SH-SY5Y (cell line): ENCODE measurements at regions not wholly inside any gene's neighbourhood (a gene's known extent, or its start where the extent isn't known, plus 50 kb on each side); places are given as distances from the start of the nearest gene placed in this dataset.

ENCODE experiments used
- GATA2 ChIP-seq: IDR thresholded peaks from 2 replicates; pipeline ENCODE4 v1.6.1; 2011; ENCODE audit warnings: mild to moderate bottlenecking, low read depth, low read length
- GATA3 ChIP-seq: IDR thresholded peaks from 2 replicates; pipeline ENCODE4 v1.6.1; 2011; ENCODE audit warnings: low read depth, mild to moderate bottlenecking, low read length, moderate library complexity

- TF ChIP-seq GATA2 (no peak), GATA3 (no peak)
Observed at GRCh38 chr17:51486091-51486490, 225.7 kb downstream of the UTP18 start.

DNA sequence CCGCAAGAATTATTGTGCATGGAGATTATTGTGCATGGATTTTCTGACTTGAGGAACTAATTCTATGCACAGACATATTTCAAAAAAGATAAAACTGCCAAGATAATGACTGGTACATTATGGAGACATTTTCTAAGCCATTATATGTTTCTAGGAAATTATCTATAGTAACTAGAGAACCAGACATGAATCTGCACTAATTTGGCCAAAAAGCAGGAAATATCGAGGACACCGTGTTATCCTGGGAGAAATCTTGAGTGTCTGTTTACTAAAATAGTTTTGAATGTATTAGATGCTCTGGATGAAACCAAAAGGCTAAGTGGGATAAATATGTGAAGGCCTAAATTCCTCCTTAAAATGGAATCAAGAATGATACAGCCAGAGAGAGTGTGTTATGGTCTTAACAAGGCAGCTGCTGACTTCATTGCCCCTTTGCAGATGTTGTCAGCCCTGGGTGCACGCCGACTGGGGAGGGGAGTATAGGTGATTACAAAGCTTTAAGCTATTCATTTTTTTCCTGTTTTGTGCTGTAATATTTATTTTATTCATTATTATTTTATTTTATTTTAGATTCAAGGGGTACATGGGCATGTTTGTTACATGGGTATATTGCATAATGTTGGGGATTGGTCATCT, 226.7 kb downstream of the UTP18 start:
- TF ChIP-seq GATA3 (peak; percentile 82), GATA2 (peak; percentile 58; the same call in 1 of the 2 replicates)

DNA sequence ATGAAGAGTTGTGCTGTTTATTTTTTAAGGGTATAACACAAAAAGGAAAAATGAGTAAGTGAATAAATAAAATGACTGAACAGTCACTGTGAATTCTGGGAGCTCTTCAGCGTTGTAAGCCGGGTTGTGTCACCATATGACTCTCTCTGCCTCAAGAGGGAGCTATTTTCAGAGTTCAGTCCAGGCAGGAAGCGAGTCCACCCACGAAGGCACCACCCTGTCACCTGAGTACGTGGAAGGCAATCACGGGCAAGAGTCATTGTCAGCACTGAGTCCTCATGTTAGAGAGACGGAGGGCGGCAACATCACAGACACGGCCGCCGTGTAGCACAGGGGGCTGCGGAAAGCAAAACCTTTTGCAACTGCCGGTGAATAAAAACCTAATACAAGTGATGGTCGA, 227.6 kb downstream of the UTP18 start:
- TF ChIP-seq GATA3 (no peak), GATA2 (no peak)

GRCh38 chr17:51491416-51491815, 231.1 kb downstream of the UTP18 start:
- TF ChIP-seq GATA2 = no peak
- no peak for TF ChIP-seq GATA3

GRCh38 chr17:51493206-51493605, 232.9 kb downstream of the UTP18 start:
- TF ChIP-seq GATA2 = no peak
- no peak for TF ChIP-seq GATA3

- TF ChIP-seq GATA3 (no peak), GATA2 (no peak)
Observed at GRCh38 chr17:51496378-51496777, 236.0 kb downstream of the UTP18 start.

DNA sequence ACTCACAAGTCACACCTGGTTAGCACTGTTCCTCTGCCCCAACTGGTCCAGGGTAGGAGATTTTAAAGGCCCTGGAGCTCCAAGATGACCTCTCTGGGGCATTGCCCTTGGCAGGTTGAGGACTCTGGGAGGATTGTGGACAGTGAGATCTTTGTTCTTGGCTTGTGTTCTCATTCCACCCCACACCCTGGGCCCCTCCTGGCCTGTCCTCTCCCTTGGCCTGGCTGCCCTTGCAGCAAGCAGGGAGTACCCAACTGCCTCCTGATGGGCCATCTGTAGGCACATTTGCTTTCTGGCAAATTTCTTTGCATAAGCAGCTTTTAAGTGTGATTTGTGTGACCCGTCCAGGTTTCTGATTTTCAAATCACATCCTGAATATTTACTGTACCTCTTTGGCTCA, 239.6 kb downstream of the UTP18 start:
- TF ChIP-seq GATA3 = no peak
- TF ChIP-seq GATA2 = no peak

GRCh38 chr17:51500454-51500853, 240.1 kb downstream of the UTP18 start:
- no peak for TF ChIP-seq GATA3
- no peak for TF ChIP-seq GATA2

- no peak for TF ChIP-seq GATA2
- TF ChIP-seq GATA3 = no peak
Observed at GRCh38 chr17:51505450-51505849, 245.1 kb downstream of the UTP18 start.

- TF ChIP-seq GATA2 = no peak
- TF ChIP-seq GATA3 = no peak
Observed at GRCh38 chr17:51507444-51507843, 247.1 kb downstream of the UTP18 start.

GRCh38 chr17:51508048-51508447, 247.7 kb downstream of the UTP18 start:
- TF ChIP-seq GATA2 (no peak), GATA3 (no peak)

DNA sequence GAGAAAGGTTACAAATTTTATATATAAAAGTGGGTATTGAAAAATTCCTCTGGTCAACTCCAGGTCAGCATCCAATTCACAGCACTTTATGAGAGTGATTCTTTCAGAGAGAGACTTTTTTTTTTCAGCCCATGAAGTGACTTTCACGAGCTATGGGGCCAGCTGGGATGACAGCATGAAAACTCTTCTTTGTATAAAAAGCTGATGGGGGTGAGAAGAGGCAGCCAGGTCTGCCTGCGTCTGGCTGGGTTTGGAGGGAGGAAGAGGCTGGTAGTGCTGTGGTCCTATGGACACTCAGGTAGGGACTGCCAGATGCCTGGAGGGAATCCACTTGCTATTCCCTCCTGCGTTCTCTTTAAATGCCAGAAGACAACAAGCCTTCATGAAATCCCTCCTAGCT, 250.6 kb downstream of the UTP18 start:
- TF ChIP-seq GATA2 (no peak), GATA3 (no peak)

DNA sequence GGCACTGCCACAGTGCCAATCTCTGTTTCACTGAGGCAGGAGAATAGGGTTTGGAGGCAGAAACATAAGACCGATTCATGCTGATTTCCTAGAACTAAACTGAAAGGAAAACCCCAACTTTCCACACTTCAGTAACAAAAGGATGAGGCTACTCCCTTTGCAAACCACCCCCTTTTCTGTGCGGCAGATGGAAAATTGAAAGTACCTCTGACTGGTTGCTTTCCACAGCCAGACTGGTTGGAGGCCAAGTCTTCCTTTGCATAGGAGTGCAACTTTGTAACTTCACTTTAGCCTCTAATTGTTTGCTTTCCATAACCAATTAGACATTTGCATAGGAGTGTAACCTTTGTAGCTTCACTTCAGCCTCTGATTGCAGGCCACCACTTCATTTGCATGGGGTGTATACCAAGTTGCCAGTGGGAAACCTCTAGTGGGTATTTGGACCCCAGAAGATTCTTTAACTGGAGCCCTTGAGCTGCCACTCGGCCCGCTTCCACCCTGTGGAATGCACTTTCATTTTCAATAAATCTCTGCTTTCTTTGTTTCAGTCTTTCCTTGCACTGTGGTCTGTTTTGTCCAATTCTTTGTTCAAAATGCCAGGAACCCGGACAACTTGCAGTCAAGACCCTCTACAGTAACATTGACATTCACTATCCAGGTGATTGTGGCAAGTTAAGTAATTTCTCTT, 252.0 kb downstream of the UTP18 start:
- no peak for TF ChIP-seq GATA3
- no peak for TF ChIP-seq GATA2

DNA sequence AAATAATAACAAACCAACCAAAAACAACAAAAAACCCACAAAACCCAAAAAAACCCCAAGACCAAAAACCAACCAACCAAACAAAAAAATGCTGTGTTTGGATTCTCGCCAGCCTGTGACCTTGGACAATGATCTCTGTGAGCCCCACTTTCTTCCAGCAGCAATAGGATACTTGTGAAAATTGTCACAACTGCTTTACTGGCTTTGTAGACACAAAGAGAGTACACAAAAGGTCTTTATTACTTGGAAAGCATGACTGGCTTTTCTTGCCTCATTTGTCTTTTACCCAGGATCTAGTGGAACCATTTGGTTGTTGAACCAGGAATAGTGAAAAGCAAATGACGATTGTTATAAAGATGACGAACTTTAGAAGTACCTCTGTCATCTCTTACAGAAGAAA, 256.6 kb downstream of the UTP18 start:
- TF ChIP-seq GATA3 (no peak), GATA2 (no peak)

DNA sequence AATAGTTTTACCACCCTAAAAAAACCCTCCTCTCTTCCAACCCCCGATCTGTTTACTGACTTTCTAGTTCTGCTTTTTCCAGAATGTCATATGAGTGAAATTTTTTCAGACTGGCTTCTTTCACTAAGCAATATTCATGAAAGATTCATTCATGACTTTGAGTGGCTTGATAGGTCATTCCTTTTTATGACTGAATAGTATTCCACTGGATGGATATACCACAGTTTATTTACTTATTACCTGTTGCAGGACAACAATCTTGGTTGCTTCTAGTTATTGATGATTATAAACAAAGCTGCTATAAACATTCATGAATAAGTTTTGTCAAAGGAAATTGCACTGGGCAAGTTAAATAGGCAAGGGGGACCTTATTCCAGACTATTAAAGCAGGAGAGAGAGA, 264.2 kb downstream of the UTP18 start:
- TF ChIP-seq GATA2 = no peak
- TF ChIP-seq GATA3 = no peak
